Neural progenitor cell (in vitro differentiated cells): ENCODE measurements at regions not wholly inside any gene's neighbourhood (a gene's known extent, or its start where the extent isn't known, plus 50 kb on each side); places are given as distances from the start of the nearest gene placed in this dataset.

Source experiments
- DNase-seq: peaks from one replicate; pipeline ENCODE4 v3.0.0-alpha.2; 2016; ENCODE audit warnings: low spot score
- H2AFZ ChIP-seq: fragments of 200-600 bp; sonication (generic); replicated peaks from 2 replicates; pipeline ENCODE4 v1.6.1; 2016; ENCODE audit warnings: antibody characterized with exemption
- H3F3A ChIP-seq: fragments of 200-600 bp; sonication (generic); 2 replicates; pipeline ENCODE4 v1.6.1; 2016; ENCODE audit warnings: antibody characterized with exemption, low read depth
- H3K27ac ChIP-seq: fragments of 200-600 bp; sonication (generic); 2 replicates; pipeline ENCODE4 v1.5.1; 2016; ENCODE audit warnings: mild to moderate bottlenecking
- H3K27me3 ChIP-seq: fragments of 200-600 bp; sonication (generic); 2 replicates; pipeline ENCODE4 v1.6.1; 2016; ENCODE audit warnings: mild to moderate bottlenecking, moderate library complexity
- H3K36me3 ChIP-seq: fragments of 200-600 bp; sonication (generic); 2 replicates; pipeline ENCODE4 v1.5.1; 2016
- H3K4me1 ChIP-seq: fragments of 200-600 bp; sonication (generic); 2 replicates; pipeline ENCODE4 v1.6.1; 2016; ENCODE audit warnings: mixed run types
- H3K4me2 ChIP-seq: fragments of 200-600 bp; sonication (generic); 2 replicates; pipeline ENCODE4 v1.6.1; 2016
- H3K4me3 ChIP-seq: fragments of 200-600 bp; sonication (generic); 2 replicates; pipeline ENCODE4 v1.5.1; 2016
- H3K79me2 ChIP-seq: fragments of 200-600 bp; sonication (generic); 2 replicates; pipeline ENCODE4 v1.6.1; 2016; ENCODE audit warnings: low read depth
- H3K9ac ChIP-seq: fragments of 200-600 bp; sonication (generic); 2 replicates; pipeline ENCODE4 v1.6.1; 2016
- H3K9me3 ChIP-seq: fragments of 200-600 bp; sonication (generic); 2 replicates; pipeline ENCODE4 v1.5.1; 2016; ENCODE audit warnings: low read depth
- H4K20me1 ChIP-seq: fragments of 200-600 bp; sonication (generic); 2 replicates; pipeline ENCODE4 v1.6.1; 2016; ENCODE audit warnings: low read depth
- H3K27ac Mint-ChIP-seq: 3 replicates; pipeline ENCODE4 v1.8.0; 2021; ENCODE audit warnings: mixed read lengths
- H3K27me3 Mint-ChIP-seq: 2 replicates; pipeline ENCODE4 v1.8.0; 2022; ENCODE audit warnings: low read depth, mild to moderate bottlenecking, inconsistent platforms, moderate library complexity, mixed read lengths; ENCODE audit not compliant: insufficient read depth
- H3K36me3 Mint-ChIP-seq: 3 replicates; pipeline ENCODE4 v1.8.0; 2021; ENCODE audit warnings: mixed read lengths
- H3K4me1 Mint-ChIP-seq: 3 replicates; pipeline ENCODE4 v1.8.0; 2021; ENCODE audit warnings: mixed read lengths
- H3K4me3 Mint-ChIP-seq: 3 replicates; pipeline ENCODE4 v1.8.0; 2021; ENCODE audit warnings: mild to moderate bottlenecking, moderate library complexity, mixed read lengths
- H3K9me3 Mint-ChIP-seq: 3 replicates; pipeline ENCODE4 v1.8.0; 2020; ENCODE audit warnings: mixed read lengths
- EZH2 ChIP-seq: fragments of 200-600 bp; sonication (generic); IDR thresholded peaks from 2 replicates; pipeline ENCODE4 v1.6.1; 2017; ENCODE audit warnings: antibody characterized with exemption, mild to moderate bottlenecking, moderate library complexity
- EZH2phosphoT487 ChIP-seq: fragments of 200-600 bp; sonication (generic); IDR thresholded peaks from 2 replicates; pipeline ENCODE4 v1.6.1; 2017; ENCODE audit warnings: antibody characterized with exemption
- TF ChIP-seq, protein P1 (sequence below): fragments of 200-600 bp; sonication (generic); IDR thresholded peaks from 2 replicates; pipeline ENCODE4 v1.5.1; 2017; ENCODE audit warnings: antibody characterized with exemption, mild to moderate bottlenecking

GRCh38 chr2:167492486-167492885 is 604.2 kb downstream of the XIRP2 start:
- Histone ChIP-seq H3K36me3 (no peaks in the 10 kb centered on the region), H3K9ac (no peak overlapping the region), H3K79me2 (no peaks in the 10 kb centered on the region), H3K9me3 (no peaks in the 10 kb centered on the region), H3K27me3 (no peaks in the 10 kb centered on the region), H3F3A (peaks cover 16% of the 10 kb centered on the region), H3K4me1 (peaks cover 15% of the 10 kb centered on the region), H2AFZ (no peak overlapping the region), H3K4me3 (no peak overlapping the region), H4K20me1 (no peaks in the 10 kb centered on the region), H3K27ac (no peak overlapping the region), H3K4me2 (no peak overlapping the region)
- Mint-ChIP-seq H3K27ac (no peak overlapping the region), H3K9me3 (no peaks in the 10 kb centered on the region), H3K4me3 (no peak overlapping the region), H3K27me3 (no peaks in the 10 kb centered on the region), H3K36me3 (peaks cover 2% of the 10 kb centered on the region), H3K4me1 (no peaks in the 10 kb centered on the region)
- no peak for DNase-seq
- TF ChIP-seq, protein P1, sequence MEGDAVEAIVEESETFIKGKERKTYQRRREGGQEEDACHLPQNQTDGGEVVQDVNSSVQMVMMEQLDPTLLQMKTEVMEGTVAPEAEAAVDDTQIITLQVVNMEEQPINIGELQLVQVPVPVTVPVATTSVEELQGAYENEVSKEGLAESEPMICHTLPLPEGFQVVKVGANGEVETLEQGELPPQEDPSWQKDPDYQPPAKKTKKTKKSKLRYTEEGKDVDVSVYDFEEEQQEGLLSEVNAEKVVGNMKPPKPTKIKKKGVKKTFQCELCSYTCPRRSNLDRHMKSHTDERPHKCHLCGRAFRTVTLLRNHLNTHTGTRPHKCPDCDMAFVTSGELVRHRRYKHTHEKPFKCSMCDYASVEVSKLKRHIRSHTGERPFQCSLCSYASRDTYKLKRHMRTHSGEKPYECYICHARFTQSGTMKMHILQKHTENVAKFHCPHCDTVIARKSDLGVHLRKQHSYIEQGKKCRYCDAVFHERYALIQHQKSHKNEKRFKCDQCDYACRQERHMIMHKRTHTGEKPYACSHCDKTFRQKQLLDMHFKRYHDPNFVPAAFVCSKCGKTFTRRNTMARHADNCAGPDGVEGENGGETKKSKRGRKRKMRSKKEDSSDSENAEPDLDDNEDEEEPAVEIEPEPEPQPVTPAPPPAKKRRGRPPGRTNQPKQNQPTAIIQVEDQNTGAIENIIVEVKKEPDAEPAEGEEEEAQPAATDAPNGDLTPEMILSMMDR: no peak
- TF ChIP-seq EZH2phosphoT487 (no peak), EZH2 (no peak)

DNA sequence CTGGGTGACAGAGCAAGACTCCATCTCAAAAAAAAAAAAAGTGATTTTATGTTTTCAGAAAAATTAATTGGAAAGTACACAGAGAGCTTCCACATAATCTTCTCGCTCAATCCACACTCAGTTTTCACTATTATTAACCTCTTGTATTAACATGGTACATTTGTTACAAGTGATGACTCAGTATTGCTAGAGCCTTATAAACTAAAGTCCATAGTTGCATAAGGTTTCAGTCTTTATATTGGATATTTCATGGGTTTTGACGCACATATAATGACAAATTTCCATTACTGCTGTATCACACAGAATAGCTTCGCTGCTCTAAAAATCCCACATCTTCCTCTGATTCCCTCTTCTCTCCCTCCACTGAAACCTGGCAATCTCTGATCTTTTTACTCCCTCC is 603.5 kb downstream of the XIRP2 start:
- H3K4me3 Mint-ChIP-seq: no peak overlapping the region
- Histone ChIP-seq H3K4me1 (peaks cover 15% of the 10 kb centered on the region), H3K9me3 (no peaks in the 10 kb centered on the region), H3K4me3 (no peak overlapping the region), H3K79me2 (no peaks in the 10 kb centered on the region), H3K36me3 (no peaks in the 10 kb centered on the region), H4K20me1 (no peaks in the 10 kb centered on the region), H3K4me2 (no peak overlapping the region), H3F3A (peaks cover 16% of the 10 kb centered on the region), H2AFZ (no peak overlapping the region), H3K9ac (no peak overlapping the region), H3K27me3 (no peaks in the 10 kb centered on the region), H3K27ac (no peak overlapping the region)
- no peaks in the 10 kb centered on the region for H3K4me1 Mint-ChIP-seq
- DNase-seq: no peak
- H3K9me3 Mint-ChIP-seq: no peaks in the 10 kb centered on the region
- TF ChIP-seq EZH2: no peak
- no peak for TF ChIP-seq EZH2phosphoT487
- TF ChIP-seq, protein P1: no peak
- H3K36me3 Mint-ChIP-seq: peaks cover 2% of the 10 kb centered on the region
- H3K27ac Mint-ChIP-seq: no peak overlapping the region
- H3K27me3 Mint-ChIP-seq: no peaks in the 10 kb centered on the region

GRCh38 chr2:167490455-167490854 is 602.2 kb downstream of the XIRP2 start:
- Histone ChIP-seq H3K36me3 (no peaks in the 10 kb centered on the region), H4K20me1 (no peaks in the 10 kb centered on the region), H3K4me2 (no peak overlapping the region), H3K9ac (no peak overlapping the region), H3K4me3 (no peak overlapping the region), H3K9me3 (no peaks in the 10 kb centered on the region), H2AFZ (no peak overlapping the region), H3F3A (peaks cover 7% of the 10 kb centered on the region), H3K27ac (no peak overlapping the region), H3K4me1 (peaks cover 9% of the 10 kb centered on the region), H3K27me3 (no peaks in the 10 kb centered on the region), H3K79me2 (no peaks in the 10 kb centered on the region)
- TF ChIP-seq, protein P1: no peak
- Mint-ChIP-seq H3K27me3 (no peaks in the 10 kb centered on the region), H3K4me3 (no peak overlapping the region), H3K4me1 (no peaks in the 10 kb centered on the region), H3K9me3 (no peaks in the 10 kb centered on the region), H3K36me3 (peaks cover 2% of the 10 kb centered on the region), H3K27ac (no peak overlapping the region)
- DNase-seq: no peak

GRCh38 chr2:167489325-167489724 is 601.0 kb downstream of the XIRP2 start:
- peaks cover 2% of the 10 kb centered on the region for H3K36me3 Mint-ChIP-seq
- no peak overlapping the region for H3K4me3 Mint-ChIP-seq
- no peaks in the 10 kb centered on the region for H3K79me2 ChIP-seq
- DNase-seq: no peak
- H3K27ac Mint-ChIP-seq: no peak overlapping the region
- no peaks in the 10 kb centered on the region for H3K9me3 Mint-ChIP-seq
- H3K27ac ChIP-seq: no peak overlapping the region
- no peak overlapping the region for H3K9ac ChIP-seq
- no peak overlapping the region for H2AFZ ChIP-seq
- H3K4me1 Mint-ChIP-seq: no peaks in the 10 kb centered on the region
- H4K20me1 ChIP-seq: no peaks in the 10 kb centered on the region
- H3F3A ChIP-seq: peaks cover 12% of the 10 kb centered on the region
- H3K4me3 ChIP-seq: no peak overlapping the region
- TF ChIP-seq EZH2 (no peak), EZH2phosphoT487 (no peak)
- TF ChIP-seq, protein P1: no peak
- no peaks in the 10 kb centered on the region for H3K27me3 ChIP-seq
- no peak overlapping the region for H3K4me2 ChIP-seq
- no peaks in the 10 kb centered on the region for H3K36me3 ChIP-seq
- no peaks in the 10 kb centered on the region for H3K9me3 ChIP-seq
- no peaks in the 10 kb centered on the region for H3K27me3 Mint-ChIP-seq
- H3K4me1 ChIP-seq: peaks cover 9% of the 10 kb centered on the region
